Testis (tissue), 2 donors: ENCODE measurements at regions not wholly inside any gene's neighbourhood (a gene's known extent, or its start where the extent isn't known, plus 50 kb on each side); places are given as distances from the start of the nearest gene placed in this dataset.

Experiments used
- DNase-seq: peaks from one replicate; pipeline ENCODE4 v3.0.0-alpha.2; 2019
- H3K27ac ChIP-seq, 2 donors: fragments of 200-600 bp; sonication (generic); one replicate each; pipeline ENCODE4 v1.5.1; 2019
- H3K27me3 ChIP-seq: fragments of 200-600 bp; sonication (generic); one replicate; pipeline ENCODE4 v1.5.1; 2019
- H3K36me3 ChIP-seq: fragments of 200-600 bp; sonication (generic); one replicate; pipeline ENCODE4 v1.5.1; 2017; ENCODE audit warnings: low read depth; ENCODE audit errors: missing control alignments
- H3K4me1 ChIP-seq: fragments of 200-600 bp; sonication (generic); one replicate; pipeline ENCODE4 v1.5.1; 2019
- H3K4me3 ChIP-seq, 2 donors: fragments of 200-600 bp; sonication (generic); one replicate each; pipeline ENCODE4 v1.5.1; 2017 to 2019
- H3K9me3 ChIP-seq: fragments of 200-600 bp; sonication (generic); one replicate; pipeline ENCODE4 v1.5.1; 2017
- POLR2A ChIP-seq: fragments of 450-650 bp; IDR thresholded peaks from one replicate; pipeline ENCODE4 v1.6.1; 2017; ENCODE audit warnings: antibody characterized with exemption, mild to moderate bottlenecking, moderate library complexity
- WGBS, 2 donors: methylation state at CpG; one replicate each; pipeline ENCODE4 v1.1.5; 2018; 5-methylcytosine and 5-hydroxymethylcytosine counted together
- intact Hi-C: fragments of 100-400 bp; cut with DNase I; formaldehyde crosslinking; loops from one replicate; pipeline ENCODE4 v1.15.1; 2023; ENCODE audit warnings: low total_unique reads
- TF ChIP-seq, protein P1 (sequence below), 3 experiments: fragments of 450-650 bp in 2 of 3; fragments of 200-600 bp in 1 of 3; sonication (generic) in 1 of 3; IDR thresholded peaks; one replicate each; pipeline ENCODE4 v1.5.1; 2016 to 2019; ENCODE audit warnings: antibody characterized with exemption in 3 of 3, mild to moderate bottlenecking in 2 of 3, moderate library complexity in 1 of 3

DNA sequence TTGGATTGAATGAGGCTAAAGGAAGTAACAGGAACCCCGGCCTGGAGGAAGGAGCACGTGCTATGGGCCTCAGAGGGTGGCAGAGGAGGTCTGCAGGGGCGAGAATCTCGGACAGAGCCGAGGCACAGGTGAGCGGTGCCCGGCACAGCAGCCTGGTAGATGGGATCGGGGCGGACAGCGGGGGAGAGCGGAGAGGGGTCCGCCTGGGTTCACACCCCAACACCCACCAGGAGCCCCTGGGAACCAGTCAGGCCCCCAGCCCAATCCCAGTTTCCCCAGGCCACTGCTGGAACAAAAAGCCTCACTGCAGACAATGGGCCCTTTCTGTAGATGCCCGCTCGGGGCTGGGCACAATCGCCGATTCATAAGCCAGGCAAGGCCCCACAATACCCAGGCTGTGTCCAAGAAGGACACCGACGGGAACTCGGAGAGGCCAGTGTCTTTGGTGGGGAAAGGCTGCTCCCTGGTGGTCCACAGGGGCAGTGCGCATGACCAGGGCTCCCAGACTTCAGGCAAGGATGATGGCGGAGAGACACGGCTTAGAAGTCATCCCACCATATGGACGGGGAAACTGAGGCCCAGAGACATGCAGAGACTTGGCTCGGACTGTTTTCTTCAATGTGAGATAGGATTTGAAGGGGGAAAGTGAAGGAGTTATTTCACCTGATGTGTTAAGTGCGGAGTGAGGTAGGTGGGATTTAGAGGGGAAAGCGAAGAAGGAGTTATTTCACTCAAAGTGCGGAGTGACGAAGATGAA is 106.9 kb upstream of the GPR26 start:
- no peak for TF ChIP-seq POLR2A
- TF ChIP-seq, protein P1, sequence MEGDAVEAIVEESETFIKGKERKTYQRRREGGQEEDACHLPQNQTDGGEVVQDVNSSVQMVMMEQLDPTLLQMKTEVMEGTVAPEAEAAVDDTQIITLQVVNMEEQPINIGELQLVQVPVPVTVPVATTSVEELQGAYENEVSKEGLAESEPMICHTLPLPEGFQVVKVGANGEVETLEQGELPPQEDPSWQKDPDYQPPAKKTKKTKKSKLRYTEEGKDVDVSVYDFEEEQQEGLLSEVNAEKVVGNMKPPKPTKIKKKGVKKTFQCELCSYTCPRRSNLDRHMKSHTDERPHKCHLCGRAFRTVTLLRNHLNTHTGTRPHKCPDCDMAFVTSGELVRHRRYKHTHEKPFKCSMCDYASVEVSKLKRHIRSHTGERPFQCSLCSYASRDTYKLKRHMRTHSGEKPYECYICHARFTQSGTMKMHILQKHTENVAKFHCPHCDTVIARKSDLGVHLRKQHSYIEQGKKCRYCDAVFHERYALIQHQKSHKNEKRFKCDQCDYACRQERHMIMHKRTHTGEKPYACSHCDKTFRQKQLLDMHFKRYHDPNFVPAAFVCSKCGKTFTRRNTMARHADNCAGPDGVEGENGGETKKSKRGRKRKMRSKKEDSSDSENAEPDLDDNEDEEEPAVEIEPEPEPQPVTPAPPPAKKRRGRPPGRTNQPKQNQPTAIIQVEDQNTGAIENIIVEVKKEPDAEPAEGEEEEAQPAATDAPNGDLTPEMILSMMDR (IDR thresholded peaks at IDR 0.05) = peak; percentile 93 to 98 (median 96)
- peak overlapping the region; percentile 9 to 17 for H3K4me3 ChIP-seq
- WGBS, 2 donors = 44 to 45% methylated on average over 16 to 28 of the region's 28 CpGs
- no peaks in the 10 kb centered on the region for H3K27me3 ChIP-seq
- H3K9me3 ChIP-seq = no peaks in the 10 kb centered on the region
- no peak overlapping the region for H3K27ac ChIP-seq
- no peaks in the 10 kb centered on the region for H3K36me3 ChIP-seq
- peak; percentile 85 for DNase-seq
- intact Hi-C loops = loop anchor here (5.0 kb wide), 1 partner anchor 422 kb away; the partner anchor contains the start of gene HMX3
- H3K4me1 ChIP-seq = no peaks in the 10 kb centered on the region

DNA sequence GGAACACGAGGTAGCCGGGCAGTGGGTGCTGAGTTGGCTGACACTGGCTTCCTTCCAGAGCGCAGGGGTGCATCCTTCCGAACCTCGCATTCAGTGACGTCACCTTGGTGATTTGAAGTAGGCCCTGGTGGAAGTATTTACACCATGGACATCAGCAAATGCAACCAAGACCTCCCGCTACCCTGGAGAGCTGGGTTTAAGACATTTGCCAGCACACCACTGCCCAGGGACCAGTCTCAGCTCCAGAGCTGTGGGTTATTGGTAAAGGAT is 106.4 kb upstream of the GPR26 start:
- 38 to 58% methylated on average over 7 of the region's 7 CpGs for WGBS, 2 donors
- no peak for DNase-seq
- no peak overlapping the region for H3K4me3 ChIP-seq
- no peaks in the 10 kb centered on the region for H3K4me1 ChIP-seq
- no peaks in the 10 kb centered on the region for H3K36me3 ChIP-seq
- TF ChIP-seq POLR2A = no peak
- TF ChIP-seq, protein P1 (IDR thresholded peaks at IDR 0.05) = no peak
- no peaks in the 10 kb centered on the region for H3K9me3 ChIP-seq
- H3K27ac ChIP-seq = no peak overlapping the region
- intact Hi-C loops = loop anchor here (5.0 kb wide), 1 partner anchor 422 kb away; the partner anchor contains the start of gene HMX3
- no peaks in the 10 kb centered on the region for H3K27me3 ChIP-seq

DNA sequence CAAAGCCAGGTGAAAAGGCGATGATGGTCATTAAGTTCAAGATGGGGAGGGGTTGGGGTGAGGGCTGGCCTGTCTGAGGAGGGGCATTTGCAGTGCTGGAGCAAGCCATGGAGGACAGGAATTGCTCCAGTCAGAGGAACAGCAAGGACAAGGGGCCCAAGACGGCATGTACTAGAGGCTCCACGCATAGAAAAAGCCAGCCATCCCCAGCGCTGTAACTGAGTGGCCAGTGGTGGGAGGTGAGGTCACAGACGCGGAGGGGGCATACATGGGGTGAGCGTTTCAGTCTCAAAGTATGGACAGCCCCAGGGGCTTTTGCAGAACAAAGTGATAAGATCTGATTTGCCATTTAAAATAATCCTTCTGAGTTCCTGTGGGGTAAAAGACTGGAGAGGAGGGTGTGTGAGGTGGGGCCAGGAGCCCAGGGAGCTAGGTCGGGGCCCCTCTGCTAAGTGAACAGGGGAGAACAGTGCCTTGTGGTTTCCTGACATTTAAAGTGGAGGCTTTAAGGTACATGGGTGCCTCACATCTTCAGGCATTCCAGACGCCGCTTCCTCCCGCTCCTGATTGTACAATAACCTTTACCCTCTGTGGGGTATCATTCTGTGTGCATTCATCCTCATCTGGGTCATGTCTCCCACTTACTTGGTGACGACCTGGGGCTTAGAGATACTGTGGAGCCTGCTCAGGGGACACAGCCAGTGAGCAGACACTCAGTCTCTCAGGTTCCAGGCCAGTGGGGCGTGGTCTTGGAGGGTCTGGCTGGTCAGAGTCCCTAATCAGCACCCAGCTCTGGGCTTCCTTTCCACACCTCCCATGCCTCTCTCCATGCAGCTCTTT is 105.6 kb upstream of the GPR26 start:
- no peaks in the 10 kb centered on the region for H3K9me3 ChIP-seq
- no peak overlapping the region for H3K27ac ChIP-seq
- no peaks in the 10 kb centered on the region for H3K27me3 ChIP-seq
- no peak for DNase-seq
- H3K4me3 ChIP-seq = no peak overlapping the region
- TF ChIP-seq POLR2A = no peak
- TF ChIP-seq, protein P1 (IDR thresholded peaks at IDR 0.05) = no peak
- 69 to 72% methylated on average over 9 to 13 of the region's 13 CpGs for WGBS, 2 donors
- intact Hi-C loops = no loop called here
- no peaks in the 10 kb centered on the region for H3K4me1 ChIP-seq
- H3K36me3 ChIP-seq = no peaks in the 10 kb centered on the region

DNA sequence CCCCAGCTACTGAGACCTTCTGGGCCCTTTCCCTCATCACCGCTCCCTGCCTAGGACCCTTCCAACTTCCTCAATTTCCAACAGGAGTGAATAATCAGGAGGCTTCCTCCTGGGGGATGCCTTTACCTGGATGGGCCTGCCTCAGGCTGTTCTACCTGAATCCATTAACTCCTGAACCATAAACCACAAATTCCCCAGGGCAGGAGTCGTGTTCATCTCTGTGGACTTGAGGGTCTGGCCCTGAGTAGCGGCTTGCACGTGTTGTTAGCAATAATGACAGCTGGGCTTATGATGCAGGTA is 105.1 kb upstream of the GPR26 start:
- intact Hi-C loops = no loop called here
- Histone ChIP-seq H3K27me3 (no peaks in the 10 kb centered on the region), H3K4me3 (no peak overlapping the region), H3K36me3 (no peaks in the 10 kb centered on the region), H3K27ac (no peak overlapping the region), H3K4me1 (no peaks in the 10 kb centered on the region), H3K9me3 (no peaks in the 10 kb centered on the region)
- no peak for DNase-seq
- 70 to 75% methylated on average over 4 of the region's 4 CpGs for WGBS, 2 donors
- TF ChIP-seq, protein P1 (IDR thresholded peaks at IDR 0.05) = no peak
- TF ChIP-seq POLR2A = no peak
